ENCODE measurements at regions not wholly inside any gene's neighbourhood (a gene's known extent, or its start where the extent isn't known, plus 50 kb on each side); places are given as distances from the start of the nearest gene placed in this dataset.

DNA sequence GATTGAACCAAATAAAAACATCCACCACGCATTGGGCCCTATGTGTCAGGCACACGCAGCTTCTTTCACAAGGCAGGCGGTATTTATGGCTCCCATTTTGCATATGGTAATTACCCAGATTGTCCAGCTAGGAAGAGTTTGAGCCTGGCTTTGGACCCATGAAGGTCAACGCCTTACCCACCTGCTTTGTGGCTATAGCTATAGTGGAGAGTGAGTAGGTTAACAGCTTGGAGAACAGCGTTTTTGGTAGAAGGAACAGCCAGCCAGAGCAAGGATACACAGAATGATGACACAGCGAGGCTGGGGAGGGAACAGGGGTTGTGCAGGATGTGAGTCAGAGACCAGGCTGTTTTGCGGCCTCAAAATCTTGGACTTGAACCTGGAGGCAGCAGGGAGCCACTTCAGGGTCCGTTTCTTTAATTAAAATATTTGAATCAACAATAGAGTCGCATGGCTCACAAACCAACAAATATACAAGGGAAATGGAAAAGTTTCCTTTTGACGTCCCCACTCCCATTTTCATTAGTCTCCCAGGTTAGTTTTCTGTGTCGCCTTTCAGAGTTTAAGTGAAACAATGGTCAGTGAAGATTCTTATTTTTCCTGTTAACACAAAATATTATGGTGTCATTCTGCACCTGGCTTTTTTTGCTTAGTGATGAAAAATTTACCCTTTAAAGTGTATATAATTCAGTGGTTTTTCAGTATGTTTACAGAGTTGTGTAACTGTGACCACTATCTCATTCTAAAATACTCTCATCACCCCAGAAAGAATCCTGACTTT lies 118.2 kb upstream of the STX18 start (continued):
- TF ChIP-seq, protein P1, sequence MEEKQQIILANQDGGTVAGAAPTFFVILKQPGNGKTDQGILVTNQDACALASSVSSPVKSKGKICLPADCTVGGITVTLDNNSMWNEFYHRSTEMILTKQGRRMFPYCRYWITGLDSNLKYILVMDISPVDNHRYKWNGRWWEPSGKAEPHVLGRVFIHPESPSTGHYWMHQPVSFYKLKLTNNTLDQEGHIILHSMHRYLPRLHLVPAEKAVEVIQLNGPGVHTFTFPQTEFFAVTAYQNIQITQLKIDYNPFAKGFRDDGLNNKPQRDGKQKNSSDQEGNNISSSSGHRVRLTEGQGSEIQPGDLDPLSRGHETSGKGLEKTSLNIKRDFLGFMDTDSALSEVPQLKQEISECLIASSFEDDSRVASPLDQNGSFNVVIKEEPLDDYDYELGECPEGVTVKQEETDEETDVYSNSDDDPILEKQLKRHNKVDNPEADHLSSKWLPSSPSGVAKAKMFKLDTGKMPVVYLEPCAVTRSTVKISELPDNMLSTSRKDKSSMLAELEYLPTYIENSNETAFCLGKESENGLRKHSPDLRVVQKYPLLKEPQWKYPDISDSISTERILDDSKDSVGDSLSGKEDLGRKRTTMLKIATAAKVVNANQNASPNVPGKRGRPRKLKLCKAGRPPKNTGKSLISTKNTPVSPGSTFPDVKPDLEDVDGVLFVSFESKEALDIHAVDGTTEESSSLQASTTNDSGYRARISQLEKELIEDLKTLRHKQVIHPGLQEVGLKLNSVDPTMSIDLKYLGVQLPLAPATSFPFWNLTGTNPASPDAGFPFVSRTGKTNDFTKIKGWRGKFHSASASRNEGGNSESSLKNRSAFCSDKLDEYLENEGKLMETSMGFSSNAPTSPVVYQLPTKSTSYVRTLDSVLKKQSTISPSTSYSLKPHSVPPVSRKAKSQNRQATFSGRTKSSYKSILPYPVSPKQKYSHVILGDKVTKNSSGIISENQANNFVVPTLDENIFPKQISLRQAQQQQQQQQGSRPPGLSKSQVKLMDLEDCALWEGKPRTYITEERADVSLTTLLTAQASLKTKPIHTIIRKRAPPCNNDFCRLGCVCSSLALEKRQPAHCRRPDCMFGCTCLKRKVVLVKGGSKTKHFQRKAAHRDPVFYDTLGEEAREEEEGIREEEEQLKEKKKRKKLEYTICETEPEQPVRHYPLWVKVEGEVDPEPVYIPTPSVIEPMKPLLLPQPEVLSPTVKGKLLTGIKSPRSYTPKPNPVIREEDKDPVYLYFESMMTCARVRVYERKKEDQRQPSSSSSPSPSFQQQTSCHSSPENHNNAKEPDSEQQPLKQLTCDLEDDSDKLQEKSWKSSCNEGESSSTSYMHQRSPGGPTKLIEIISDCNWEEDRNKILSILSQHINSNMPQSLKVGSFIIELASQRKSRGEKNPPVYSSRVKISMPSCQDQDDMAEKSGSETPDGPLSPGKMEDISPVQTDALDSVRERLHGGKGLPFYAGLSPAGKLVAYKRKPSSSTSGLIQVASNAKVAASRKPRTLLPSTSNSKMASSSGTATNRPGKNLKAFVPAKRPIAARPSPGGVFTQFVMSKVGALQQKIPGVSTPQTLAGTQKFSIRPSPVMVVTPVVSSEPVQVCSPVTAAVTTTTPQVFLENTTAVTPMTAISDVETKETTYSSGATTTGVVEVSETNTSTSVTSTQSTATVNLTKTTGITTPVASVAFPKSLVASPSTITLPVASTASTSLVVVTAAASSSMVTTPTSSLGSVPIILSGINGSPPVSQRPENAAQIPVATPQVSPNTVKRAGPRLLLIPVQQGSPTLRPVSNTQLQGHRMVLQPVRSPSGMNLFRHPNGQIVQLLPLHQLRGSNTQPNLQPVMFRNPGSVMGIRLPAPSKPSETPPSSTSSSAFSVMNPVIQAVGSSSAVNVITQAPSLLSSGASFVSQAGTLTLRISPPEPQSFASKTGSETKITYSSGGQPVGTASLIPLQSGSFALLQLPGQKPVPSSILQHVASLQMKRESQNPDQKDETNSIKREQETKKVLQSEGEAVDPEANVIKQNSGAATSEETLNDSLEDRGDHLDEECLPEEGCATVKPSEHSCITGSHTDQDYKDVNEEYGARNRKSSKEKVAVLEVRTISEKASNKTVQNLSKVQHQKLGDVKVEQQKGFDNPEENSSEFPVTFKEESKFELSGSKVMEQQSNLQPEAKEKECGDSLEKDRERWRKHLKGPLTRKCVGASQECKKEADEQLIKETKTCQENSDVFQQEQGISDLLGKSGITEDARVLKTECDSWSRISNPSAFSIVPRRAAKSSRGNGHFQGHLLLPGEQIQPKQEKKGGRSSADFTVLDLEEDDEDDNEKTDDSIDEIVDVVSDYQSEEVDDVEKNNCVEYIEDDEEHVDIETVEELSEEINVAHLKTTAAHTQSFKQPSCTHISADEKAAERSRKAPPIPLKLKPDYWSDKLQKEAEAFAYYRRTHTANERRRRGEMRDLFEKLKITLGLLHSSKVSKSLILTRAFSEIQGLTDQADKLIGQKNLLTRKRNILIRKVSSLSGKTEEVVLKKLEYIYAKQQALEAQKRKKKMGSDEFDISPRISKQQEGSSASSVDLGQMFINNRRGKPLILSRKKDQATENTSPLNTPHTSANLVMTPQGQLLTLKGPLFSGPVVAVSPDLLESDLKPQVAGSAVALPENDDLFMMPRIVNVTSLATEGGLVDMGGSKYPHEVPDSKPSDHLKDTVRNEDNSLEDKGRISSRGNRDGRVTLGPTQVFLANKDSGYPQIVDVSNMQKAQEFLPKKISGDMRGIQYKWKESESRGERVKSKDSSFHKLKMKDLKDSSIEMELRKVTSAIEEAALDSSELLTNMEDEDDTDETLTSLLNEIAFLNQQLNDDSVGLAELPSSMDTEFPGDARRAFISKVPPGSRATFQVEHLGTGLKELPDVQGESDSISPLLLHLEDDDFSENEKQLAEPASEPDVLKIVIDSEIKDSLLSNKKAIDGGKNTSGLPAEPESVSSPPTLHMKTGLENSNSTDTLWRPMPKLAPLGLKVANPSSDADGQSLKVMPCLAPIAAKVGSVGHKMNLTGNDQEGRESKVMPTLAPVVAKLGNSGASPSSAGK (IDR thresholded peaks at IDR 0.05) = peak; percentile 54
- TF ChIP-seq HDAC6 (IDR thresholded peaks at IDR 0.05; ENCODE audit: low read depth, low read length) (no peak), ZNF57 (CRISPR knock-in tag; IDR thresholded peaks at IDR 0.05) (no peak), FOXA3 (CRISPR knock-in tag; conservative IDR thresholded peaks at IDR 0.05 in 1 of 2, IDR thresholded peaks at IDR 0.05 in 1 of 2) (no peak), CBX8 (IDR thresholded peaks at IDR 0.05; ENCODE audit: borderline replicate concordance, extremely low read depth, low read depth, low read length, poor library complexity, severe bottlenecking) (no peak), RBM39 (optimal IDR thresholded peaks at IDR 0.05; ENCODE audit: low read depth, low read length) (no peak), NRF1 (conservative IDR thresholded peaks at IDR 0.05 in 1 of 2, IDR thresholded peaks at IDR 0.05 in 1 of 2) (no peak), DPF2 (IDR thresholded peaks at IDR 0.05) (peak; percentile 66), ZFX (CRISPR knock-in tag; IDR thresholded peaks at IDR 0.05) (no peak), LCOR (CRISPR knock-in tag; IDR thresholded peaks at IDR 0.05) (peak; percentile 46; the same call in 1 of the 2 replicates), ARID1B (IDR thresholded peaks at IDR 0.05) (peak; percentile 60), MCM5 (IDR thresholded peaks at IDR 0.05; ENCODE audit: low read depth) (no peak)
- TF ChIP-seq, protein P2, sequence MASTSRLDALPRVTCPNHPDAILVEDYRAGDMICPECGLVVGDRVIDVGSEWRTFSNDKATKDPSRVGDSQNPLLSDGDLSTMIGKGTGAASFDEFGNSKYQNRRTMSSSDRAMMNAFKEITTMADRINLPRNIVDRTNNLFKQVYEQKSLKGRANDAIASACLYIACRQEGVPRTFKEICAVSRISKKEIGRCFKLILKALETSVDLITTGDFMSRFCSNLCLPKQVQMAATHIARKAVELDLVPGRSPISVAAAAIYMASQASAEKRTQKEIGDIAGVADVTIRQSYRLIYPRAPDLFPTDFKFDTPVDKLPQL (IDR thresholded peaks at IDR 0.05; ENCODE audit: extremely low read depth, insufficient read length) = no peak
- TF ChIP-seq, protein P3, sequence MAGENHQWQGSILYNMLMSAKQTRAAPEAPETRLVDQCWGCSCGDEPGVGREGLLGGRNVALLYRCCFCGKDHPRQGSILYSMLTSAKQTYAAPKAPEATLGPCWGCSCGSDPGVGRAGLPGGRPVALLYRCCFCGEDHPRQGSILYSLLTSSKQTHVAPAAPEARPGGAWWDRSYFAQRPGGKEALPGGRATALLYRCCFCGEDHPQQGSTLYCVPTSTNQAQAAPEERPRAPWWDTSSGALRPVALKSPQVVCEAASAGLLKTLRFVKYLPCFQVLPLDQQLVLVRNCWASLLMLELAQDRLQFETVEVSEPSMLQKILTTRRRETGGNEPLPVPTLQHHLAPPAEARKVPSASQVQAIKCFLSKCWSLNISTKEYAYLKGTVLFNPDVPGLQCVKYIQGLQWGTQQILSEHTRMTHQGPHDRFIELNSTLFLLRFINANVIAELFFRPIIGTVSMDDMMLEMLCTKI (IDR thresholded peaks at IDR 0.05; ENCODE audit: partially characterized antibody) = no peak

Measured in K562 (cell line).